GM23338 (cell line): ENCODE measurements at regions not wholly inside any gene's neighbourhood (a gene's known extent, or its start where the extent isn't known, plus 50 kb on each side); places are given as distances from the start of the nearest gene placed in this dataset.

Experiments used
- ATAC-seq: fragments of 200-7000 bp; cut with Tn5 transposase; 3 replicates; pipeline ENCODE4 v1.9.1; 2020
- DNase-seq: peaks from one replicate; pipeline ENCODE4 v3.0.0-alpha.2; 2015; ENCODE audit warnings: low spot score
- H2AFZ ChIP-seq: fragments of 200-600 bp; sonication (generic); 2 replicates; pipeline ENCODE4 v1.8.0; 2016; ENCODE audit warnings: antibody characterized with exemption, mild to moderate bottlenecking, moderate library complexity
- H3F3A ChIP-seq: fragments of 200-600 bp; sonication (generic); replicated peaks from 2 replicates; pipeline ENCODE4 v1.8.0; 2017; ENCODE audit warnings: antibody characterized with exemption, mixed run types, low read depth
- H3K27ac ChIP-seq: fragments of 200-600 bp; sonication (generic); 2 replicates; pipeline ENCODE4 v1.6.1; 2016; ENCODE audit warnings: low read depth
- H3K27me3 ChIP-seq: fragments of 200-600 bp; sonication (generic); 2 replicates; pipeline ENCODE4 v1.8.0; 2016; ENCODE audit warnings: mild to moderate bottlenecking, mixed run types, moderate library complexity; ENCODE audit not compliant: insufficient read depth
- H3K36me3 ChIP-seq: fragments of 200-600 bp; sonication (generic); 2 replicates; pipeline ENCODE4 v1.8.0; 2016; ENCODE audit warnings: mild to moderate bottlenecking; ENCODE audit not compliant: insufficient read depth
- H3K4me1 ChIP-seq: fragments of 200-600 bp; sonication (generic); 2 replicates; pipeline ENCODE4 v1.8.0; 2016; ENCODE audit warnings: mild to moderate bottlenecking, moderate library complexity; ENCODE audit not compliant: insufficient read depth
- H3K4me2 ChIP-seq: fragments of 200-600 bp; sonication (generic); 2 replicates; pipeline ENCODE4 v1.7.1; 2017; ENCODE audit warnings: mixed run types
- H3K4me3 ChIP-seq: fragments of 200-600 bp; sonication (generic); 2 replicates; pipeline ENCODE4 v1.6.1; 2016; ENCODE audit warnings: mixed run types
- H3K79me2 ChIP-seq: fragments of 200-600 bp; sonication (generic); replicated peaks from 2 replicates; pipeline ENCODE4 v1.8.0; 2017; ENCODE audit warnings: mild to moderate bottlenecking; ENCODE audit not compliant: insufficient read depth
- H3K9me2 ChIP-seq: fragments of 200-600 bp; sonication (generic); 2 replicates; pipeline ENCODE4 v1.8.0; 2017; ENCODE audit not compliant: insufficient read depth
- H4K20me1 ChIP-seq: fragments of 200-600 bp; sonication (generic); replicated peaks from 2 replicates; pipeline ENCODE4 v1.8.0; 2017; ENCODE audit warnings: mild to moderate bottlenecking; ENCODE audit not compliant: insufficient read depth
- H3K27ac Mint-ChIP-seq: 2 replicates; pipeline ENCODE4 v1.8.0; 2020; ENCODE audit warnings: inconsistent platforms, mild to moderate bottlenecking, moderate library complexity, mixed read lengths
- H3K27me3 Mint-ChIP-seq: 3 replicates; pipeline ENCODE4 v1.8.0; 2022; ENCODE audit warnings: low read depth, mild to moderate bottlenecking, moderate library complexity, mixed read lengths, inconsistent platforms; ENCODE audit not compliant: insufficient read depth, poor library complexity
- H3K36me3 Mint-ChIP-seq: 3 replicates; pipeline ENCODE4 v1.8.0; 2021; ENCODE audit warnings: low read depth, mild to moderate bottlenecking, inconsistent platforms, moderate library complexity, mixed read lengths
- H3K4me1 Mint-ChIP-seq: 3 replicates; pipeline ENCODE4 v1.8.0; 2020; ENCODE audit warnings: mild to moderate bottlenecking, inconsistent platforms, mixed read lengths
- H3K4me3 Mint-ChIP-seq: 3 replicates; pipeline ENCODE4 v1.8.0; 2021; ENCODE audit warnings: moderate library complexity, mild to moderate bottlenecking, inconsistent platforms, mixed read lengths
- H3K9me3 Mint-ChIP-seq: 3 replicates; pipeline ENCODE4 v1.8.0; 2020; ENCODE audit warnings: moderate library complexity, mild to moderate bottlenecking, inconsistent platforms, mixed read lengths
- CREB1 ChIP-seq: fragments of 250-450 bp; sonication (Bioruptor Pico); IDR thresholded peaks from 2 replicates; pipeline ENCODE4 v1.5.0; 2020; ENCODE audit warnings: low read depth, mild to moderate bottlenecking, moderate library complexity
- CTCF ChIP-seq, 2 experiments: fragments of 200-600 bp in 1 of 2; sonication (generic) in 1 of 2; conservative IDR thresholded peaks; 2 replicates each; pipeline versions ENCODE4 v1.5.1 to v1.6.1; 2016 to 2017; ENCODE audit warnings: antibody characterized with exemption in 2 of 2, low read depth in 2 of 2, mild to moderate bottlenecking in 2 of 2, moderate library complexity in 1 of 2
- ETS1 ChIP-seq: IDR thresholded peaks from 2 replicates; pipeline ENCODE4 v1.6.1; 2016; ENCODE audit warnings: antibody characterized with exemption
- EZH2phosphoT487 ChIP-seq: fragments of 200-600 bp; sonication (generic); IDR thresholded peaks from one replicate; pipeline ENCODE4 v1.8.1; 2018; ENCODE audit warnings: antibody characterized with exemption; ENCODE audit not compliant: unreplicated experiment
- POLR2AphosphoS5 ChIP-seq: IDR thresholded peaks from 2 replicates; pipeline ENCODE4 v1.6.1; 2016; ENCODE audit warnings: antibody characterized with exemption, low read depth
- REST ChIP-seq: IDR thresholded peaks from one replicate; pipeline ENCODE4 v1.6.1; 2018; ENCODE audit warnings: antibody characterized with exemption; ENCODE audit not compliant: unreplicated experiment
- ZNF114 ChIP-seq: fragments of 250-450 bp; sonication (Bioruptor Pico); IDR thresholded peaks from 2 replicates; pipeline ENCODE4 v1.5.0; 2020; ENCODE audit warnings: mild to moderate bottlenecking, moderate library complexity
- ZNF331 ChIP-seq: fragments of 250-450 bp; sonication (Bioruptor Pico); IDR thresholded peaks from 2 replicates; pipeline ENCODE4 v1.5.0; 2020; ENCODE audit warnings: low read depth, mild to moderate bottlenecking, moderate library complexity

- H3K27ac Mint-ChIP-seq: no peak overlapping the region
- H3K4me3 Mint-ChIP-seq: no peak overlapping the region
- Histone ChIP-seq H3K4me1 (no peaks in the 10 kb centered on the region), H3K27ac (no peak overlapping the region), H2AFZ (no peak overlapping the region; the same call in 1 of the 2 replicates), H3K36me3 (no peaks in the 10 kb centered on the region), H3K9me2 (no peaks in the 10 kb centered on the region), H3K27me3 (no peaks in the 10 kb centered on the region), H3K4me2 (no peak overlapping the region), H4K20me1 (no peaks in the 10 kb centered on the region), H3F3A (no peaks in the 10 kb centered on the region), H3K4me3 (no peak overlapping the region), H3K79me2 (no peaks in the 10 kb centered on the region)
- peaks cover 16% of the 10 kb centered on the region for H3K4me1 Mint-ChIP-seq
- ATAC-seq (no peak), DNase-seq (no peak)
- H3K9me3 Mint-ChIP-seq: no peaks in the 10 kb centered on the region
- H3K36me3 Mint-ChIP-seq: no peaks in the 10 kb centered on the region
- no peak for TF ChIP-seq POLR2AphosphoS5
- no peak for TF ChIP-seq ZNF114 (CRISPR knock-in tag)
- no peak for TF ChIP-seq ETS1
- peak in 1 of 2 experiments; percentile 36; a peak in 2 of 4 replicates for TF ChIP-seq CTCF (conservative IDR thresholded peaks at IDR 0.05; ENCODE audit: low read depth in 2 of 2)
- H3K27me3 Mint-ChIP-seq: no peaks in the 10 kb centered on the region
Measured at GRCh38 chr3:139772539-139773500, 95.0 kb upstream of the NMNAT3 start.

- H3F3A ChIP-seq: no peaks in the 10 kb centered on the region
- ATAC-seq: no peak
- no peaks in the 10 kb centered on the region for H3K9me2 ChIP-seq
- no peaks in the 10 kb centered on the region for H3K27me3 Mint-ChIP-seq
- no peak overlapping the region for H3K4me3 Mint-ChIP-seq
- H3K79me2 ChIP-seq: no peaks in the 10 kb centered on the region
- H2AFZ ChIP-seq: no peak overlapping the region
- no peak overlapping the region for H3K27ac Mint-ChIP-seq
- H3K4me2 ChIP-seq: no peak overlapping the region
- no peak for DNase-seq
- no peaks in the 10 kb centered on the region for H3K4me1 ChIP-seq
- H3K36me3 ChIP-seq: no peaks in the 10 kb centered on the region
- H3K4me3 ChIP-seq: no peak overlapping the region
- H3K27ac ChIP-seq: no peak overlapping the region
- no peaks in the 10 kb centered on the region for H3K36me3 Mint-ChIP-seq
- no peaks in the 10 kb centered on the region for H4K20me1 ChIP-seq
- peaks cover 16% of the 10 kb centered on the region for H3K4me1 Mint-ChIP-seq
- H3K9me3 Mint-ChIP-seq: no peaks in the 10 kb centered on the region
- H3K27me3 ChIP-seq: no peaks in the 10 kb centered on the region
- TF ChIP-seq CTCF (conservative IDR thresholded peaks at IDR 0.05; ENCODE audit: low read depth in 2 of 2) (no peak), ZNF114 (CRISPR knock-in tag) (no peak), REST (no peak), CREB1 (no peak), EZH2phosphoT487 (no peak), ETS1 (no peak), ZNF331 (CRISPR knock-in tag) (no peak), POLR2AphosphoS5 (no peak)
Measured at GRCh38 chr3:139771331-139771730, 93.6 kb upstream of the NMNAT3 start.
